ENCODE measurements at regions not wholly inside any gene's neighbourhood (a gene's known extent, or its start where the extent isn't known, plus 50 kb on each side); places are given as distances from the start of the nearest gene placed in this dataset.
"Not testable (repeated sequence)": the region's sequence is repeated elsewhere in the genome, so short reads cannot be mapped to it uniquely, and the experiment has no call there.

DNA sequence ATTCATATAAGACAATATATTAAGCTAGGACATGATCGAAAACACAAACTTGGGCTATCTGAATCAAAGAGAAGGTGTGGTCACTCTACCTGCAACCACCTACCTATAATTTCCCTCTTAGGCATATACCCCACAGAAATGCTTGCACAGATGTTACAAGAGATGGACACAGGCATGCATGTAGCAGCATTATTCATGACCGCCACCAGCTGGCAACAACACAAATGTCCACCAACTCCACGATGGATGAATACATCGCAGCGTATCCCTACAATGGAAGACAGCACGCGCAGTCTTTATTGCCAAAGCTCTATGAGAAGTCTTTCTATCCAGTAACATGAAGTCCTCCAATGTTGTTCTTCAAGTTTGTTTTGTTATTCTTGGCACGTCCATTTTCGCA is 90.8 kb downstream of the ARL4C start:
- DNase-seq (ENCODE audit: low read depth): no peak

DNA sequence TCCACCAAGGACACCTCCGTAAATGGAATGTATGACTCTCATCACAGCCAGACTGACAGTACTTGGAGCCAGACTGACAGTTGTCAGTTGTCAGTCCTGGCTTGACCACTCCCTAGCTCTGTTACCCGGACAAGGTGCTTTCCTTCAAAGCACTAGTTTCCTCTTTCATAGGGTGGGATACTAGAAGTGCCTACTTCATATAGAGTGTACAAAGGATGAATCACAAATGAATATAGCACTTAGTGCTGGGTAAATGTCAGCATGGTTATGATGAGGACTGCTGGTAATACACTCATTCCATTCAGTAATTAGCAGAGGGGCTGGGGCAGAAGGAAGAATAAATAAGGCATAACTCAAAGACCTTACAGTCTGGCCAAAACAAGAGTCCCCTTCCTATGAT is 91.4 kb downstream of the ARL4C start:
- DNase-seq (ENCODE audit: low read depth): no peak

DNA sequence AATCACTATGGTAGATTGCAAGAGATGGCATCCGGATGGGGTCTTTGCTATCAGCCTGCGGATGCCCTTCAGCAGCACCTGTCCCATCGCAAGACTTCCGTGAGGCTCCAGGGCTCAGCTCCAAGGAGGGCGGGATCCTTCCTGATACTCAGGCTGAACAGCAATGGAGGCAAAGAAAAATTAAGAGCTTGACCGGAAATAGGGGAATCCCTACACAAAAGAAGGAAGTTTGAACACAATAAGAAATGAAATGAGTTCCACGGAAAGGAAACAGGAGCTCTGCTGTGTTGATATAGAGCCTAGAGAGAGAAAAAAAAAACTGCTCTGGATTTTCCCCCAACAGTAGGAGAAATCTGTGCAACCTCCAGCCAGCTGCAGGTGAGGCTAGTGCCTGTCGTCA is 91.9 kb downstream of the ARL4C start:
- no peak for DNase-seq (ENCODE audit: low read depth)

DNA sequence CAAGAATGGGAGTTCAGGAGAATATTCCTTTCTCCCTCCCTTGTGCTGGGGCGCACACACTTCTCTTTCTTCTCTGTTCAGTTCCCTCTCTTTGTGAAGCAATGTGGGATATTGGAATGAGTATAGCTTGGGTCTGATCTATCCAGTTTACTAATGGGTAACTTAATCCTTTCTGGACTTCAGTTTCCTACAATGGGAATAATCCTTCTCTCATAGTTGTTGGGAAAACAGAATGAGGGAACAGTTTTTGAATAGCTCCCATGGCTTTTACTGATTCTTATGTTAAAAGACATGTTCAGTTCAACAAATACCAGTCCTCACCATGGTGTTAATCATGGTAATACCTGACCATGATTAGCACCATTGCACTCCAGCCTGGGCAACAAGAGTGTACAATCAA is 93.1 kb downstream of the ARL4C start:
- DNase-seq (ENCODE audit: low read depth): no peak

DNA sequence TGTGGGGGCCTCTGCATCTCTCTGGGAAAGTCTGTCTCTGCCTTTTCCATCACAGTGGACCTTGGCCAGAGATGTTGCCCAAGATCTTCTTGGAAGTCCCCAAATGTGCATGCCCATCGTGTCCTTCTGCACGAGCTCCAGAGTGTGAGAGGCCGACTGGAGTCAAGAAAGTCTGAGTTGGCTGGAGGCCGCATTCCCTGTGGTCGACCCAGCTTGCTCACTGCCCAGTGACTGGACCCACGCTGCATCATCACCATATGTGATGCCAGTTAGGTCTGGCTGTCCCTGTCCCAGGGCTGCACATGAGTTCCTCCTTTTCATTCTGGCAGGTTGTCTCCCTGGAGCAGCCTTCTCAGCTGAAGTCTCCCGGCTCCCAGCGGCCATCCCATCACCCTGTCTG is 93.8 kb downstream of the ARL4C start:
- DNase-seq (ENCODE audit: low read depth): no peak

DNA sequence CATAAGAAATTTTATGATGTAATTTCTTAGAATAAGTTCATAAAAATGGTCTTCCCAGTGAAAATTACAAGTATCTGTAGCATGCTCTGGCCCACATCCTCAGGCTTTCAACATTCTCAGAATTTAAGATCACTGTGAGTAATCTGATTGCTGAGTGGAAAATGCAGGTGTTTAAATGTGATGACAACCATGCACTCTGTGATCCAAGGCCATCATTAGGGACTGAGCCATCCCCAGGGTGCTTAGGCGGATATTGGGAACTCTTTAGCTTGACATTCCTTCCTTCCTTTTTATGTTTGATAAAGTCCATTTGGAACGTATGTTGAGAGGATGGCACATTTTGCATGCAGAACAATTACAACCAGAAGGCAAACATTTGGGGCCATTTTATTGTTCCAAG is 95.5 kb downstream of the ARL4C start:
- DNase-seq (ENCODE audit: low read depth): no peak

DNA sequence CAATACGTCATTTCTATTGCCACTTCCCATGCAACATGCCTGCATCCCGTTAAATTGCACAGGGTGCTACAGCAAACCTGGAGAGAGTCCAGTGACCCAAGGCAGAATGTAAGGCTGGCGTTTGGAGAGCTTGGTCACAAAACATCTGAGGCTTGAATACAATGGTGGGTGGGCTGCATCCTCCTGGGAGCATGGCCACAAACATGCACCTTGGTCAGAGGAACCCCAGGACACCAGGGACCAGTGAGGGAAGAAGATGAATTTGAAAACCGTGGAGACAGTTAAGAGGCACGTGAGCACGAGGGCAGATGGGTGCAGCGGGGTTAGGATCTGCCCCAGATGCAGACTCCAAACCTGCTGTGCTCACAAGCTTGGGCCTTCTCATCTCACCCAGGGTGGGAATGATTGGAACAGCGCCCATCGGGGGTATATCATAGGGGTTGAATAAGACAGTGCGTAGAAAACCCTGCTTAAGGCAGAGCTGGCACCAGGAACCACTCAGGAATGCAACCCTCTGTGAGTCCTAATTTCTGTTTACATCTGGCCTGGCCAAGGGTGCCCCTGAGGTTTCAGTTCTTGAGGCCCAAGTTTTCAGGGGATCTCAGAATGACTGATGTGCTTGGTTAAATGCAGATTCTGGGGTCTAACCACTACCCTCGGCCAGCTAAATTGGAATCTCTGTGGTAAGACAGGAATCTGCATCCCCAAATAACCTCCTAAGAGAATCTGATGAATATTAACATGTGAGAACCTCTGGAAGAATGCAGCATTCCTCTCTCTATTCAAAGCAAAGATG is 97.2 kb downstream of the ARL4C start:
- no peak for DNase-seq (ENCODE audit: low read depth)

DNA sequence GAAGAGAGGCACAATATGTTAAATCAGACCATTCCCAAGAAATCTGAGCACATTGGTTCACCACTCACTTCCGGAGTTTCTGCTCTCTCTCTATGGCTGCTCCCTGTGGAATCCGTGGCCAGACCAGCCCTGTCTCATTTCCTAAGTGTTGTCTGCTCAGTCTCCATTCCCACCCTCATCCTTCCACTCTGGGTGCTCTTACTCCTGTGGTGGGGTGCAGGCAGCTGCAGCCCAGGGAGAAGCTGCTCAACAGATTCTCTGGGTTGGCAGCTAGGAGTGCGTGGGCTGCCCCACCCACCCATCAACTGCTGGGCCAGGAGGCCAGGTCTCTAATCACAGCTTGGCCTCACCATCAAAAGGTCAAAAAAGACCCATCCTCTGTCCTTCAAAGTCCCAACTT is 98.3 kb downstream of the ARL4C start:
- DNase-seq (ENCODE audit: low read depth): no peak

DNA sequence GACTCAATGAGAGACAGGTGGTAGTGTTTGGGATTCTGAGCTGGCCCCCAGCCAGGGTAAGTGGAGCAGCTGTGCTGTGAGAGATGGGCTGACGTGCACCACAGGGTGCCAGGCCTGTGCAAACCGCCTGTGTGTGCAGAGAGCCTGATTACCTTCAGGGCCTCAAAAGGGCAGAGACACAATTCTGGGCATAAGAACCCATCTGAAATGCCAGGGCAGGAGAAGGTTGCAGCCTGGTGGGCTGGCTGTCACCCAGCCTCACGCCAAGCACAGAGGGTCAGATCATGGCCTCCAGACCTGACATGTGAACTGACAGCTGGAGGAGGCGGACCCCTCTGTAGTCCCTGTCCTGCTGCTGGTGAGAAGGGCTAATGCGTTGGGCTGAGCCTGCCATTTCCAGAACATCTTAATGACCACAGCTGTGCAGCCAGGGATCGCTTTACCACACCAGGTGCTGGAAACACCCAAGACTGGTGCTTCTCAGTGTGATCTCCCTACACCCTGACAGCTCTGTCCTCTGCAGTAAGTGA is 100.9 kb downstream of the ARL4C start:
- DNase-seq (ENCODE audit: low read depth): no peak

DNA sequence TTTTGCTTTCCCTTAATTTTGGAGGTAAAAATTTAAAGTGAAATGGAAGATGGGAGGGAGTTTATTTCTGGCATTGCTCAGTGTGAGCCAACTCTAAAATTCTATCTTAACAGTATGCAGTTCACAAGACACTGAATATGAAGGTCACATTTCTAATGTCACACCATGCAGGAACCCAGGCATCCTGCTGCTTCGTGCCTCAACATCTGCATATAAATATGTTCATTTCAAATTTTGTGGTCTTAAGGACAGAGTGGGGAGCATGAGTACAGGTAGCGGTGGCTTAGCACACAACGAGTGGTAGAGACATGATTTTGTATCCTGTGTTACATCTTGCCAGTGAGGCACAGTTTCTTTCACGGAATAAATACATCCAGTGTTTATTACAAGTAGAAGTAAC is 102.4 kb downstream of the ARL4C start:
- DNase-seq (ENCODE audit: low read depth): no peak

DNA sequence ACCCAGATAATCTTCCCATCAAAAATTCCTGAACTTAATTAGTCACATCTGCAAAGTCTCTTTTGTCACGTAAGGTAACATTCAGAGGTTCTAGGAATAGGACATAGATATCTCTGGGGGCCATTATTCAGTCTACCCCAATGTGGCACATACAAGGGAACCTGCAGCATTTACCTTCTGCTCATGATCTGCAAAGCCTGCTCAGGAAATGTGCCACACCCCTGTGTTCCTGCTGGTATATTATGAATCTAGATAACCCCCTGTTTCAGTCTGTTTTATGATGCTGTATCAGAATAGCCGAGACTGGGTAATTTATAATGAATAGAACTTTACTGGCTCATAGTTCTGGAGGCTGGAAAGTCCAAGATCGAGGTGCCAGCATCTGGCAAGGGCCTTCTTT is 103.5 kb downstream of the ARL4C start:
- no peak for DNase-seq (ENCODE audit: low read depth)

DNA sequence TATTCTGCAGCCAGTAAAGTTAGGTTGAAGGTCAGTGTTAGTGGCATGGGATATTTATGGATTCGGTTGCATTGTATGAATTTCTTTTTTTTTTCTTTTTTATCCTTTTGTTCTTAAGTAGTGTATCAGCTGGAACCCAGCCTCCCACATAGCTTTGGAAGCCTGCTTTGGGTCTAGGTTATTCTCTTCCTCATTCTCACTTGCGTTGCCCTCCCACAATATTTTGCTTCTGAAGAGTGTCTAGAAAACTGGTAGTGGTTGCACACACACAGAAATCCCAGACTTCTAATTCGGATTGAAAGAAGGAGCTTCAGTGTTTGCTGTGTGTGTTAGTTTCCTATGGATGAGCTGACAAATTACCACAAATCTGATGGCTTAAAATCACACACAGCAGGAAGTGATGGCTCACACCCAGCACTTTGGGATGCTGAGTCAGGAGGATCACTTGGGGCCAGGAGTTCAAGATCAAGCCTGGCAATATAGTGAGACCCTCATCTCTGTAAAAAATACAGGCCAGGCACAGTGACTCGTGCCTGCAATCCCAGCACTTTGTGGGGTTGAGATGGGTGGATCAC is 104.8 kb downstream of the ARL4C start:
- DNase-seq (ENCODE audit: low read depth): no peak

DNA sequence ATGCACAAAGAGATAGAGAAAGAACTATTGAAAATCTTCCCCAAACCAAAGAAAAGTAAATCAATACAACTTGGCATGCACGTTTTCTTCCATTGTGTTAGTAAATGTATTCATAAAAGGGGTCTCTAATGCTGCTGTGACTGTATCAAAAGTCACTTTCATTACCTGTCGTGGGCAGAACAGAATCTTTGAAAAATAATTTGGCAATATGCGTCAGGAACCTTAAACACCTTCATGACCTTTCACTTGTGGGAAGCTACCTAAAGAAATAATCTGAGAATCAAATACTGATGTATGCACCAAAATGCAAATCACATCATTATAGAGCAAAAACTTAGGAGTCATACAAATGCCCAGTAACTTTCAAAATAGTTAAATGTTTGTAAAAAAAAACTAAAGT is 105.3 kb downstream of the ARL4C start:
- no peak for DNase-seq (ENCODE audit: low read depth)

DNA sequence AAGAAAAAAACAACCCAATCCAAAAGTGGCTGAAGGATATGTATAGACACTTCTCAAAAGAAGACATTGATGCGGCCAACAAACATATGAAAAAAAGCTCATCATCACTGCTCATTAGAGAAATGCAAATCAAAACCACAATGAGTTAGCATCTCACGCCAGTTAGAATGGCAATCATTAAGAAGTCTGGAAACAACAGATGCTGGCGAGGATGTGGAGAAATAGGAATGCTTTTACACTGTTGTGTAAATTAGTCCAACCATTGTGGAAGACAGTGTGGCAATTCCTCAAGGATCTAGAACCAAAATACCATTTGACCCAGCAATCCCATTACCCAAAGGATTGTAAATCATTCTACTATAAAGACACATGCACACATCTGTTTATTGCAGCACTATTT is 107.2 kb downstream of the ARL4C start:
- not testable (repeated sequence) for DNase-seq (ENCODE audit: low read depth)

DNA sequence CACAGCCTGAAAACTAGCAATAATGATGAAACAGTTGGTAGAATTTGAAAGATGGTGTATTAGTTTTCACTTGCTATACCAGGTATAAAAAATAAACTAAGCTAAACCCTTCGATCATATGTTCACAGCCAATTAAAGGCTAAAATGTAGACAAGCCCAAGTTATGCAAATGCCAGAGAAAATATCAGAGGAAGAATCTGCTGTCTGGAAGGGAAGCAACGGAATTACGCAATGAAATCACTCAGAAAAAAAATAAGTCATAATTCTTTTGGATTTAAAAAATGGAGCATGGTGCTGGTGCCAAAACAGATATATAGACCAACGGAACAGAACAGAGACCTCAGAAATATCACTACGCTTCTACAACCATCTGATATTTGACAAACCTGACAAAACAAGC is 108.3 kb downstream of the ARL4C start:
- no peak for DNase-seq (ENCODE audit: low read depth)

DNA sequence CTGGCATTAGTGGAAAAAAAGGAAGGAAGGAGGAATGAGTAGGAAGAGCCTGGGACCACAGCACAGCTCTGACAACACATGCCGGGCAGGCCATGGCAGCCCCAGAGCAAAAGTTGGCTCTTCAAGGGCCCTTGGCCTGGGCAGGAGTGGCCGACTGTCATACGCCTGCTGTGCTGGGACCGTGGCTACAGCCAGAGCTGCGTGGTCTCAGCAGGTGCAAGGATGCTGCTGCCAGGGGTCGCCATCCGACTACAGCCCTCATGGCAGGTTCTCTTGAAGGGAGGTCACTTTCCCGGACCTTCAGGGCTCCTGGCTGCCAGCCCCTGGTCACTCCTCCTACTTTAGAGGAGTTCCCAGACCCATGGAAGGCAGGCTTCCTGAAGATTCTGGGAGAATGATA is 109.9 kb downstream of the ARL4C start:
- no peak for DNase-seq (ENCODE audit: low read depth)

DNA sequence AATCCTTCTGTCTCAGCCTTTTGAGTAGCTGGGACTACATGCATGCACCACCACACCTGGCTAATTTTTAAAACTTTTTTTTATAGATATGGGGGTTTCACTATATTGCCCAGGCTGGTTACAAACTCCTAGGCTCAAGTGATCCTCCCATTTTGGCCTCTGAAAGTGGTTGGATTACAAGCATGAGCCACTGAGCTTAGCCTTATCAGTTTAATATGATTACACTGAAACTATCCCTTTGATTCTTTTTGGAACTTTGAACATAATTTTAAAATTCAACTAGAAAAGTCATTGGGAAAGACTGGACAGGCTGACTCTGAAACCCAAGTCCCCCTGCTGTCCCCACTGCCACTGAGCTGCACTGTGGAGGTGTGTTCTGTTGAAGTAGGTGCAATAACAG is 114.8 kb downstream of the ARL4C start:
- DNase-seq (ENCODE audit: low read depth): no peak

DNA sequence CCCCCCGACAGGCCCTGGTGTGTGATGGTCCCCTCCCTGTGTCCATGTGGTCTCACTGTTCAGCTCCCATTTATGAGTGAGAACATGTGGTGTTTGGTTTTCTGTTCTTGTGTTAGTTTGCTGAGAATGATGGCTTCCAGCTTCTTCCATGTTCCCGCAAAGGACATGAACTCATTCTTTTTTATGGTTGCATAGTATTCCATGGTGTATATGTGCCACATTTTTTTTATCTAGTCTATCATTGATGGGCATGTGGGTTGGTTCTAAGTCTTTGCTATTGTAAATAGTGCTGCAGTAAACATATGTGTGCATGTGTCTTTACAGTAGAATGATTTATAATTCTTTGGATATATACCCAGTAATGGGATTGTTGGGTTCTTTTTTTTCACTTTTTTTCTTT is 117.9 kb downstream of the ARL4C start:
- not testable (repeated sequence) for DNase-seq (ENCODE audit: low read depth)

DNA sequence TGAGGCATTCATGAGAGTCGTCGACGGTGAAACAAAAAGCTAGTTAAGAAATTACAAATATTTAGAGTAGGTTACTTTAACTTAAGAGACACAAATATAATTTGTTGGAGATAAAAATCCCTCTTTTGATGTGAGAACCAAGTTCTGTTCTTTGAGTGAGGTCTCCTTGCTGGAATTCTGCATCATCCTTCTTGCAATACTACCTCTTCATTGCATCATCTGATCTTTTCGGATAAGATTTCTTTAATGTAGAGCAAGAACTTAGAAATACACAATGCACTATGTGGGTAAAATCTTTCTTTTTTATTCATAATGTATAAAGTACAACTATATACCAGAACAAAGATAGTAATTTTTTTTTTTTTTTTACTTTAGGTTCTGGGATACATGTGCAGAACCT is 118.4 kb downstream of the ARL4C start:
- no peak for DNase-seq (ENCODE audit: low read depth)

DNA sequence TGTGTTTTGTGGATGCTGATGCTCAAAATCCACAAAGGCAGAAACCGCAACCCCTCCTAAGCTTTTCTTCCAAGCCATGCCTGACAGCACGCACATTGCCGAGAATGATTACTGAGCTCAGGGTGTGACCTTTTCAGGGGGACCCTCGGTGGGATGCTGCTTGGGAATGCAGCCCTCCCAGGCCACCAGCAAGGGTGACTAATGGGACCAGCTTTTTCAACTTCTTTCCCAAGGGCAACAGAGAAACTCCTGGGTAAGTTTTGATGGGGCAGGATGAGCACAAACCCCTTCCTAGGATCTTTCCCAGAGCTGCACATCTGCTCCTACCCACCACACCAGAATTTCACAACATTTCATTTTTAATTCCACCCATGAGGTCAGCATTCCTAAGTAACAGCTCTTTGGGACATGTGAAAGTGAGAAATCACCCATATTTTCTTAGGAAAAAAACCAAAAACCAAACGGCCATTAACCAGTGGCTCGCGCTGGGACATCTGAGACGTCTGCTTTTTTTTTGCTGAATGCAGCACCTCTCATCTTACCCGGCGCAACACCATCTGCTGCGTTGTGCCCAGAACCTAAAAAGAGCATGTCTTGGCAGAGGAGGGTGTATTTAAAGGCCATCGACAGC is 119.0 kb downstream of the ARL4C start:
- DNase-seq (ENCODE audit: low read depth): no peak

DNA sequence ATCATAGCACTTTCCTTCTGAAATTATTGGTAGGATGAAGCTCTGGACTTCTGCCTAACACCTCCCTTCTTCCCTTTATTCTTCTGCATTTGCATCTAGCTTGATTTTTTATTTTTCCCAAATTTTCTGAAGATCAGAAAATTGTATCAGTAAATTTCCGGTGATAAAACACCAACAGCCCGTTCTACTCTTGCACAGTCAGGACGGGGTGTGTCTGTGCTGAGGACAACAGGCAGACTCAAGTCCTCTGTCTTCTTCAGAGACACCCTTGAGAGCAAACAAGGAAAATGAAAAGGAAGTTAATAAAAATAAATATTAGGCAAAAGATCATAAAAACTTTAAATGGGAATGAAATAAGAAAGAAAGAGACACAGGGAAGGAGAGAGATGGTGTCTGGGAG is 120.7 kb downstream of the ARL4C start:
- no peak for DNase-seq (ENCODE audit: low read depth)

DNA sequence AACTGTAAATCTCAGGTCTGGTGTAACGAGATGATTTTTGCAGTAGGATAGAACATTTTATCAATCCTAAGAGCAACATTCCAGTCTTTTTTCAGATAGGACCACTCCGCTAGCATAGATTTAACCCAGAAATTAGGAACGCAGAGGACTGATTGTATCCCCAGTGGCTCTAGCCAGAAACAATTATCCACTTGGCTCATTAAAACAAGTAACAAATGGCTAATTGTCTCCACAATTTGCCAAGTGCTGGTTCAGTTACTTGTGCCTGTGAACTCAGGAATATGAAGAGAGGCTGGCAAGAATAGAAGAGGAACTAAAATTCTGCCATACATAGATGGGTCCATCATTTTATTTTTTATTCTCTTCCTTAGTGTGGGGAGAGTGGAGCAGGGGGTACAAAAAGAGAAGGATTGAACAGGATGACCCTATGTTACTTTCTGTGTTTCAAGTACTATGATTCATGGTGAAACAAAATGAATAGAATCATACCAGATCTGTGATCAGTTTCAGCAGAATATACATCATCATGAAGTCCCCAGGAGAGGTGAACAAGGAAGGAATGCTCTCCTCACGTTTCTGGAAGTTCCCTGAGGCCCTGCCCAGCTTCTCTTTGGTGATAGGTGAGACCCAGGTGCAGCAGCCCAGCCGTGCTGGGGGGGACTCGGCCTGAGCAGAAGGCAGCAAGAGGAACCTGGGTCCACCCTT is 121.6 kb downstream of the ARL4C start:
- no peak for DNase-seq (ENCODE audit: low read depth)

DNA sequence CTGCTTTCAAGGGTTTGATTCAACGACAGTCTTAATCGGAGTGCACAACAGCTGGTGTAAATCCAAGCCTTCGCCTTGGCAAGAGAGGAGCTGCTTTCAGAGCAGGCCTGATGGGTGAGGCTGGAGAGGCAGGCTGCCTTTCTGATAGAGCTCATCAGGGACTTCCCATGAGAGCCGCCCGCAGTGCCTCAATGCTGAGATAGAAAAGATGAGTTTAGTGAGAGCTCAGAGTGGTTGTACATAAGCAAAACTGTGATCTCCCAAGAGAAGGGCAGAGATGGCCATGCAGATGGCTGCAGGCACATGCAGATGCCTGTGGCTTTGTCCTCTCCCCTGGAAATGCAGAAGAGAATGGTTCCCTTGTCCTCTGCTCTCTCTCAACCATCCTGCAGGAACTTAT is 122.1 kb downstream of the ARL4C start:
- DNase-seq (ENCODE audit: low read depth): no peak

All from stimulated activated CD8-positive, alpha-beta memory T cell treated with anti-CD3 and anti-CD28 coated beads, Interleukin-4, amount 100 ng/mL, for 24 hours (primary cell).